ENCODE measurements at regions not wholly inside any gene's neighbourhood (a gene's known extent, or its start where the extent isn't known, plus 50 kb on each side); places are given as distances from the start of the nearest gene placed in this dataset.

DNA sequence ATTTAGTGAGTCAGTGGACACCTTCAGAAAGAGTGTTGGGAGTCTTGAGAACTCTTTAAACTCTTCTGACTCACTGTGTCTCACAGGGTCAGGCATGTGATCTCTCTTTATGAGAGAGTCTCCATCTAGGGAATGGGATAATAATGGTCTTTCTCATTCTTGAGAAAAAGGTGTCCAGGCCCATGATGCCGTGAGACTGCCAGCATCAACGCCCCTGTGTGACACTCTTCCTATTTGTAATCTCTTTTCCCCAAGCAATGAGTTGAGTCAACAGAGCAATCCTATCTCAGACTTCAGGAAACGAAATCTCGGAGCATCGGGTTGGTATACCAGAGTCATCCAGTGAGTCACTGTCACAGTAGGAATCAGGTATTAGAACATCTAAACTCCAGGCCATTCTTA lies 82.3 kb upstream of the BMP2 start:
- TF ChIP-seq POLR2AphosphoS5 (IDR thresholded peaks at IDR 0.05) (no peak), CTCF (IDR thresholded peaks at IDR 0.05) (no peak), POLR2A (IDR thresholded peaks at IDR 0.05) (no peak), EP300 (IDR thresholded peaks at IDR 0.05) (no peak)
- Histone ChIP-seq H3K36me3 (no peaks in the 10 kb centered on the region), H3K9me3 (no peaks in the 10 kb centered on the region), H3K4me1 (no peaks in the 10 kb centered on the region), H3K27me3 (no peaks in the 10 kb centered on the region), H3K27ac (no peak overlapping the region), H3K4me3 (no peak overlapping the region)
- DNase-seq (ENCODE audit: low spot score in 2 of 2) = no peak
- WGBS = 93% methylated on average over 5 of the region's 5 CpGs

DNA sequence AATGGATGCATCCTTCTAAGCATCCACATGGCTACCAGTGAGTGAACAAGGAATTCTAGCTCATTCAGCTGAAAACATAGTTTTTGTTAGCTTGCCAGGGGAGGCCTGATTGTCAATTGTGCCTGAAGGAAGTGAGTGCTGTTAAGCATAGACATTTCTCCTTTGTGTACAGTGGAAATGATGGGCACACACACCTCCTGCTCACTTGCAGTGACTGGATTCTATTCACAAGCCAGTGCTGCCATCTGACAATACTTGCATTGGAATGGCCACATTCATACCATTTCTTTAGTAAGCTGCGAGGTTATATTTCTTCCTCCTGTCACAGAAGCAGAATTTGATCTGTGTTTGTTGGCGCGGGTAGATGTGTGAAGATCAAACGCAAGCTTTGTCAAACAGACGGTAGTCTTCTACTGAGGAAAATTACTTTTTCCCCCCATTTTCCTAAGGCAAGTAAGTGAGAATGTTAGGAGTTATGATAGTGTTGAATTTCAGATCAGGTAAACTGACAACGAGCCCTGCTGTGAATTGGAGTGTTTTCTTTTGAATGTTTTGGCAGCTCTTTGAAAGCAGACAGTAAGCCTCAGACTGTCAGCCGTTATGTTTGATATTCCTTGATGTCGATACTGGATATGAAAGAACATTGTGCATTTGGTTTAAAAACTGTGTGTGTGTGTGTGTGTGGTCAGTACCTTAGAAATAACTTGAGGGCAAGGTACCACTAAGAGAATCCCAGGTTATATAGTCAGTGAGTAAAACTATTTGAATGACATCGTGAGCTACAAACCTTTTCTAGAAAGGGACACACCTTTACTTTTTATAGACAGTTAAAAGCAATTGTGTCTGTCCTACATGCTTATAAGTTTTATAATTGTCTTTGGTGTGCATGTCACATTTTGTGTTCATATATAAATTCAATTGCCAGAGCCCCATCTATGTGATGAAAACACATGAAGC lies 84.2 kb upstream of the BMP2 start:
- WGBS = 77% methylated on average over 9 of the region's 9 CpGs
- Histone ChIP-seq H3K4me3 (no peak overlapping the region), H3K36me3 (no peaks in the 10 kb centered on the region), H3K27me3 (no peaks in the 10 kb centered on the region), H3K4me1 (no peaks in the 10 kb centered on the region), H3K9me3 (no peaks in the 10 kb centered on the region), H3K27ac (no peak overlapping the region)
- TF ChIP-seq POLR2AphosphoS5 (IDR thresholded peaks at IDR 0.05) (no peak), CTCF (IDR thresholded peaks at IDR 0.05) (no peak), POLR2A (IDR thresholded peaks at IDR 0.05) (no peak), EP300 (IDR thresholded peaks at IDR 0.05) (no peak)
- DNase-seq (ENCODE audit: low spot score in 2 of 2) = no peak

- H3K4me3 ChIP-seq = no peak overlapping the region
- no peaks in the 10 kb centered on the region for H3K9me3 ChIP-seq
- H3K4me1 ChIP-seq = no peaks in the 10 kb centered on the region
- no peak for DNase-seq (ENCODE audit: low spot score in 2 of 2)
- WGBS = 85% methylated on average over 7 of the region's 7 CpGs
- H3K36me3 ChIP-seq = no peaks in the 10 kb centered on the region
- H3K27ac ChIP-seq = no peak overlapping the region
- TF ChIP-seq EP300 (IDR thresholded peaks at IDR 0.05) (no peak), POLR2AphosphoS5 (IDR thresholded peaks at IDR 0.05) (no peak), CTCF (IDR thresholded peaks at IDR 0.05) (no peak), POLR2A (IDR thresholded peaks at IDR 0.05) (no peak)
- no peaks in the 10 kb centered on the region for H3K27me3 ChIP-seq
These were observed 86.6 kb upstream of the BMP2 start for GRCh38 chr20:6680854-6681253.

GRCh38 chr20:6680441-6680840 lies 87.0 kb upstream of the BMP2 start:
- no peaks in the 10 kb centered on the region for H3K4me1 ChIP-seq
- TF ChIP-seq EP300 (IDR thresholded peaks at IDR 0.05) (no peak), CTCF (IDR thresholded peaks at IDR 0.05) (no peak), POLR2A (IDR thresholded peaks at IDR 0.05) (no peak), POLR2AphosphoS5 (IDR thresholded peaks at IDR 0.05) (no peak)
- H3K27ac ChIP-seq = no peak overlapping the region
- H3K4me3 ChIP-seq = no peak overlapping the region
- no peak for DNase-seq (ENCODE audit: low spot score in 2 of 2)
- H3K27me3 ChIP-seq = no peaks in the 10 kb centered on the region
- 68% methylated on average over 2 of the region's 2 CpGs for WGBS
- no peaks in the 10 kb centered on the region for H3K9me3 ChIP-seq
- no peaks in the 10 kb centered on the region for H3K36me3 ChIP-seq

DNA sequence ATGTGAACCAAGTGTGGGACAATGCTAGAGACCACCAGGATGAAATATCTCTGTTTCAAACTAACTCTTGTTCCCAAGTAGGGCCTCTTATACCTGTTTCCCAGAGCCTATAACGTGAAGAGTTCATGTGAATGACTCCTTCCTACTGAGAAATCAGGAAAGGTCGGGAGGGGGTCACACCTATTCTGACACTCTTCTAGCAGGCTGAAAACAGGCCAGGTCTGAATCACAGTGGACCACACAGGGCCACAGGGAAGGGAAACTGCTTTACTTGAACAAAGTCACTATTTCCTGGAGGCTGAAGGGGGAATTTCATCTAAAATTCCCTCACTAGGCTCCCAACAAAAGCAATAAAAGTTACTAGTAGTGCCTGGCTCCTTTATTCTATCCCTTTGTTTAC lies 88.4 kb upstream of the BMP2 start:
- no peaks in the 10 kb centered on the region for H3K27me3 ChIP-seq
- no peaks in the 10 kb centered on the region for H3K4me1 ChIP-seq
- H3K27ac ChIP-seq = no peak overlapping the region
- H3K36me3 ChIP-seq = no peaks in the 10 kb centered on the region
- H3K4me3 ChIP-seq = no peak overlapping the region
- 81% methylated on average over 2 of the region's 2 CpGs for WGBS
- no peak for DNase-seq (ENCODE audit: low spot score in 2 of 2)
- TF ChIP-seq EP300 (IDR thresholded peaks at IDR 0.05) = no peak
- H3K9me3 ChIP-seq = no peaks in the 10 kb centered on the region

Data from suprapubic skin (tissue), 4 donors.